HG02970 (cell line): ENCODE measurements at regions not wholly inside any gene's neighbourhood (a gene's known extent, or its start where the extent isn't known, plus 50 kb on each side); places are given as distances from the start of the nearest gene placed in this dataset.

ENCODE experiments used
- ATAC-seq: cut with Tn5 transposase; IDR thresholded peaks from one replicate; pipeline ENCODE4 v1.9.1; 2021; ENCODE audit warnings: mild to moderate bottlenecking, moderate library complexity, moderate number of reproducible peaks; ENCODE audit not compliant: unreplicated experiment, low FRiP score

DNA sequence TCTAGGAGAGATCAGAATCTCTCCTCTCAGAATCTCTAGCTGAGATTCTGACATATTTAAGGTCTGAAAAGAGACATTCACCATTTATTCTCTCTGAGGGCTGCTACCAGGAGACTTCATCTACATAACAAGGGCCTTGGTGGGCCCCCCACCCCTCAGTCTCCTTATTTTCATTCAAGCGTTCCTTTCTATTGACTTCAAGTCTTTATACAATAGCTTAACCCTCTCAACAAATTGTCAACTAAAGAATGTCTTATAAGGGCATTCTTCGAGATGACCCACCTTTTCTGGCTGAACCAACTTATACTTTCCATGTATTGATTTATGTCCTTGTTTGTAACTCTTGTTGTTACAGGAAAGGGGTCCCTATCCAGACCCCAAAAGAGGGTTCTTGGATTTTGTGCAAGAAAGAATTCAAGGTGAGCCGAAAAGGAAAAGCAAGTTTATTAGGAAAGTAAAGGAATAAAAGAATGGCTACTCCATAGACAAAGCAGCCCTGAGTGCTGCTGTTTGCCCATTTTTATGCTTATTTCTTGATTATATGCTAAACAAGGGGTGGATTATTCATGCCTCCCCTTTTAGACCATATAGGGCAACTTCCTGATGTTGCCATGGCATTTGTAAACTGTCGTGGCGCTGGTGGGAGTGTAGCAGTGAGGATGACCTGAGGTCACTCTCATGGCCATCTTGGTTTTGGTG is 209.5 kb upstream of the ALCAM start:
- ATAC-seq = no peak

DNA sequence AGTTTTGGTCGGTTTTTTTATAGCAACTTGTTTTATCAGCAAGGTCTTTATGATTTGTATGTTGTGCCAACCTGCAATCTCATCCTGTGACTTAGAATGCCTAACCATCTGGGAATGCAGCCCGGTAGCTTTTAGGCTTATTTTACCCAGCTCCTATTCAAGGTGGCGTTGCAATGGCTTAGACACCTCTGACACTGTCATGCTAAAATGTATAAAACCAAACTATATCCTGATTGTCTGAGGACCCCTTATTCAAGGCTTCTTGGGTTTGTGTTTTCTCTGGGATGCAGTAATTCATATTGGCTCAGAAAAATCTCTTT is 209.0 kb upstream of the ALCAM start:
- no peak for ATAC-seq

DNA sequence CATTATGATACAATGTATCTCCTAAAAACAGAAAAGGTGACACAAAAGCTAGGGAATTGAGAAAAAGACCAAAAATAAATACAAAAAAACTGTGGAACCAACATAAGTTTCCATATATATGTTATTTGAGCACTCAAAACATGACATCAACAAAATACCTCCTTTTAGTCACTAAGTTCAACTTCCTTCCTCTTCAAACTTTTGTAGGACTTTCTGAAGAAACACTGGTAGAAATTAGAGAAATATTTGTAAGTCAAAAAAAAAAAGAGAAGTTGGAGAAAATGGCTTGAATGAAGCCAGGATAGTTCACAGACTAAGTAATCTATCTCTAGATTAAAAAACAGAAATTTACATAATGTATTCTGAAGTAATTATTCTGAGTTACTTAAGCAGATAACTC is 208.4 kb upstream of the ALCAM start:
- ATAC-seq = no peak

DNA sequence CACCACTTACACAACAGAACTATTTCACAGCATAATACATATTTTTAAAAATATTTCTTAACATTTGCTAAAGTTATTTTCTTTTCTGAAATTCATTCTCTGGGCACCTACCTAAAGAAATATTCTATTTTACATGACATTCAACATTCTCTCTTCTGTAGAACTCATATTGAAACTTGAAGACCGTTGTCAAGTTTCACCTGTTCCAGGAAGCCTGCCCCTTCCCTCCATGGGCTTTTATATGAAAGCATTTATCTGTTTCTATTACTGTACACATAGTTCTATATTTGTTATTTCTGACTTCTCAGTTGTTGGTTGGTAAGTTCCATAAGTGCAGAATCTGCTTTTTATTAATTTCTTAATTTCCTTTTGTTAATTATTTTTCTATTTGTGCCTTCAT is 204.3 kb upstream of the ALCAM start:
- ATAC-seq = no peak

DNA sequence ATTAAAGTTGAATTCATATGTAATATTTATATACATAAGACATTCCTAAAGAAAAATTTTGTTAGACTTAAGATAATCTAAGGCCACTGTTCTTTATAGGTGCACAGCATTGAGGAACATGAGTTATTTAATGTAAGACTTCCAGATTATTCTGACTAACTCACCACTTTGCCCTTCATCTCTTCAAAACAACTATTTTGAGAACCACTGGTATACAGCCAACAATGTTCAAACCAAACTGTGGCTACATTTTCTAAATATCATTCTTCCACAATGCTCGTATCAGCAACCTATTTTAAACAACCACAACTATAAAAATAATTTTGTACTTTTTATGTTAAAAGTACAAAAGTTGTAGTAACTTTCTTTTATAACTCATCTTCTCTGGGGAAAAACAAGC is 199.8 kb upstream of the ALCAM start:
- ATAC-seq = no peak

DNA sequence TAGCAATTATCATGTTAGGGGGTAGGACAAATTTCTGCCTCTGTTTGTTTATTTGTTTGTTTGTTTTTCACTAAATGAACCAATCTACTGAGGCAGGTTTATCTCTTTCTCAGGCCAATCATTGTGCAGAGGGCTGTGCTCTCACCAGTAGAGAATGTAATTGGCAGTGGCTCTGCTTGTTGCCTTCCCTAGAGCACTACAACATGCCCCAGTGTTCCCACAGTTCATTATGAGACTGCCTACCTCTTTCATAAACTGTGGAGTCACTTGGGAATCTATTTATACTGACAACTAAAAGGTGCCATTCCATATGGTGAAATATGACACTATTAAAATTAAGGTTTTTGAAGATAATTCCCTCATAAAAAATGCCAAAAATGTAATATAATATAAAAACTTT is 196.3 kb upstream of the ALCAM start:
- ATAC-seq = no peak

DNA sequence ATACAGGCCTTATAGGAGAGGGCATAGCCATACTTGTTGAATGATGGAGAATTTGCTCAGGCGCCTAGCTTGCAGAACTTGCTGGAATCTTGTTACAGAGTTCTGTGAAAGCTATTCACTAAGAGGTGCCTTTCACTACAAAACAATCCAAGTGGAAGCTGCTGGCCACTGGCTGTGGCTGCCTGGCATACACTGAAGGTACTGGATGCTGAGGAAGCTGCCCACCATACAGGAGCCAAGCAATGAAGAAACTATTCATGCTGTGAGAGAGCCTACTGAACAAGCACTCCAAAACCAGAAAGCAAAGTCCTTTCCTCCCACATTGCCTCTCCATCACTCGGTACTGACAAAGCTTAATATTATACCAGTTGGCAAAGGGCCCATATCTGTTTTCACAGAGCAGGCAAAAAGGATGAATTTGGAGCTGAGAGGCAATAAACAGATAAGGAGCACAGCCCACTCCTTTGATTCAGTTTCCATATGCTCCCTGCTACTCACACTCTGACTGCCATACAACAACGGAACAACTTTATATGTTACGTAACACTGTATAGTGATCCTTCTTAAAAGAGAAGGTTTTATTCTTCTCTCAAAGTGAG is 192.6 kb upstream of the ALCAM start:
- no peak for ATAC-seq

DNA sequence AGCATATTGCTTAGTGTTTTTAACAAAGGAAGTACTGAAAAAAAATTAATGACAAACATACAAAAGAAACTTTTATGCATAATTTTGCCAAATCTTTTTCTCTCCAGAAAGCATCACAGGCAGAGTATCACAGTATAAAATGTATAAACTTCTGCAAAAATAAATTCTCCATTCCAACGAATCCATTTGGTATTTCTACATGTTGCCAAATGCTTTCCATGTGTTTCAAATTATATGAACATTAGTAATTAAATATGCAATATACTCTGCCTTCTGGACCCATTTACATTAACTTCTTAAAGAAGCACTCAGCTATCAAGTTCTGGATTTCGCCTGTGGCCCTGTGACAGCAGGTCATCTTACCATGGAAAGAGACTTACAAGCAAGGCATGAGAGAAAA is 189.1 kb upstream of the ALCAM start:
- ATAC-seq = no peak

DNA sequence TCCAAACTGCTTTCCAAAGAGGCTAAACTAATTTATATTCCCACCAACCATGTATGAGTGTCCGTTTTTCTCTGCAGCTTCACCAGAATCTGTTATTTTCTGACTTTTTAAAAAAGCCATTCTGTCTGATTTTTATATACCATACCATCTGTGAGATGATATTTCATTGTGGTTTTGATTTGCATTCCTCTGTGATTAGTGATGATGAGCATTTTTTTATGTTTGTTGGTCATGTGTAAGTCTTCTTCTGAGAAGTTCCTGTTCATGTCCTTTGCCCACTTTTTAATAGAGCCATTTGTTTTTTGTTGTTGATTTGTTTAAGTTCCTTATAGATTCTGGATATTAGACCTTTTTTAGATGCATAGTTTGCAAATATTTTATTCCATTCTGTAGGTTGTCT is 179.4 kb upstream of the ALCAM start:
- no peak for ATAC-seq

DNA sequence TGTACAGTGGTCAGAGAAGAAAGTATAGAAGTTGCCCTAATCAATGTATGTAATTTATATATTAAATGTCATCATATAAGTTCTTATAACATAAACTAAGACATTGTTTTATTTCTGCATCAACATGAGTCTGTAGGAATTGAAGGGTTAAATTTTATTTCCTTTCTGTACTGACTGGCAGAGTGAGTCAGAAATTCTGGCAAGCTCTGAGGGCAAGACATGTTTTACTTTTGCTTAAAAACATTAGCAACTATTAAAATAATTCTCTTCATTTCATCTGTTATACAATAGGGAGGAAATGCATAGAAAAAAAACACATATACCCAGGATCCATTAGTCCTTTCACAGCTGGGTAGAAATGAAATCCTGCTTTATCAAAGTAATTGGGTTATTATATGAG is 171.4 kb upstream of the ALCAM start:
- ATAC-seq = no peak

DNA sequence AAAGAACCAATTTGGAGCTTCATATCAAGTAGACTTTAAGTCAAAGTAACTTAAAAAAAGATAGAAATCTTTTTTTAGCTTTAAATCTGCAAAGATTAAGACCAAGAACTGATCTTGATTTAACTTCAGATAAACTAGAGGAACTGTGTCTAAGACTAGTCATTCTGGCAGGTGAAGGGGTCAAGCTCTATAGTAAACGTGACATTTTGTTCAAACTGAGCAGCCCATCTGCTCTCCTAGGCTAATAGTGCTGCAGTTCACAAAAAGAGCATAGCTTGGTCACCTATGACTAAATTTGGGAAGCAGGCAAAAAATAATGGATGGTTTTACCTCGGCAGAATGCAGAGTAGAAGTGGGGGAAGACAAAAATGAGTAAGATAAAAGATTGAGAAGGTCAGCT is 168.8 kb upstream of the ALCAM start:
- no peak for ATAC-seq

DNA sequence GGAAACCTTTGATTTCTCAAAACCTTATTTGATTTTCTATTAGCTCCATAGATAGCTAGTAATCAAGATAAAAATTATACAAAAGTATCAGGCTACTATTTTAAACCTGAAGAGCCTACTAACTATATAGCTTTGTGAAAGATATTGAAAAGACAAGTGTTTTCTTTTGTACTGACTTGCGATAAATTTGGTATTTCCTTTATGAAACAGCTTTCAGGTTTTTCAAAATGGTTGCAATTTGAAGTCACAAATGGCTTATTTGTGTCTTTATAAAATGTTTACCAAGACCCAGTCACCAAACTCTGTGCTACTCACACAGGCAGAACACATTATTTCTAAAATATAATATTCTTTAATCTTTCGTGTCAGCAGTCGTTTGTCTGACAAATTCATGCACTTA is 167.5 kb upstream of the ALCAM start:
- no peak for ATAC-seq

DNA sequence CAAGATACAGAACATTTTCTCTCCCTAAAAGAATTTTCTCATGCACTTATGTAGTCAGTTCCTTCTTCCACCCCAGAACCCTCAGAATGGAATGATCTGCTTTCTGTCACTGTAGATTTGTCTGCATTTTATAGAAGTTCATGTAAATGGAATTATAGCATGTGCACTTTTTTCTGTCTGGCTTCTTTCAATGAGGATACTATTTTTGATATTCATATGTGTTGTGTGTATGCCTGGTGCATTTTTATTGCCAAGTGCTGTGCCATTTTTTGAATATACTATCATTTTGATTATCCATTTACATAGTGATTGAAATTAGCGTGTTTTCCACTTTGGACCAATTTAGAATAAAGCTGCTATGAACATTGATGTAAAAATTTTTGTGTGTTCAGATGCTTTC is 156.6 kb upstream of the ALCAM start:
- no peak for ATAC-seq

DNA sequence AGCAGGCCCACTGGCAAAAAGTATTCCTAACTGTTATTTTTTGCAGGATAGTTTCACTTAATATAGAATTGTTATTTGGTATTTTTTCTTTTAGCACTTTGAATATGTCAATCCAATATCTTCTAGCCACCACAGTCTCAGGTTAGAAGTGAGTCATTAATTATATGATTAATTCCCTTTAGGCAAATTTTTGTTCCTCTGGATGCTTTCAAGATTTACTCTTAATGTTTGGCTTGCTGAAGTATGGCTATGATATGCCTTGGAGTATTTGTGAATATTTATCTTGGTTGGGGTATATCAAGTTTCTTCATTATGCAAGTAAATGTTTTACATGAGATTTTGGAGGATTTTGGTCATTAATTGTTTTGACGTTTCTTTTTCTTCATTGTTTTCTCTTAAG is 152.1 kb upstream of the ALCAM start:
- ATAC-seq = no peak

DNA sequence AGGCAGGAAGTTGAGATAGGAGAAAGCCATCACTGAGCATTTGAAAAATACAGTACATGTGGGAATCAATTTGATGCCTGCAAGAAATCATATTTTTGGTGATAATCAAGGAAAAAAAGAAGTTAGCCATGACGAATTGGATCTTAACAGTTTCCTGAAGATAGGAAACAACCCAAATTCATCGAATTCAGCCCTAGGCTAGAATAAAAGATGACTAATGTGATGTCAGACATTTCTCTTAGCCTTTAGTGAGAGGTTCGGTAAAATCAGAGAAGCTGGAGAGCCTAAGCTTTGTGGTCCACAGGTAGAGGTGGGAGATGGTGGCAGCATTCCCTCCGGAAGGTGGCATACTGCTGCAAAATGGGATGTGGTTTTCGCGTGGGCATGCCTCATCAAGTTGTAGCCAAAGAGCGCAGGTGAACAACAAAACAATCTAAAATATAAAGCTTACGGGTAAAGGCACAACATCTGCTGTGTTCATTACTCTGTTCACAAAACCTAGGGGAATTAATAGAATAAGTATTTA is 144.1 kb upstream of the ALCAM start:
- no peak for ATAC-seq

DNA sequence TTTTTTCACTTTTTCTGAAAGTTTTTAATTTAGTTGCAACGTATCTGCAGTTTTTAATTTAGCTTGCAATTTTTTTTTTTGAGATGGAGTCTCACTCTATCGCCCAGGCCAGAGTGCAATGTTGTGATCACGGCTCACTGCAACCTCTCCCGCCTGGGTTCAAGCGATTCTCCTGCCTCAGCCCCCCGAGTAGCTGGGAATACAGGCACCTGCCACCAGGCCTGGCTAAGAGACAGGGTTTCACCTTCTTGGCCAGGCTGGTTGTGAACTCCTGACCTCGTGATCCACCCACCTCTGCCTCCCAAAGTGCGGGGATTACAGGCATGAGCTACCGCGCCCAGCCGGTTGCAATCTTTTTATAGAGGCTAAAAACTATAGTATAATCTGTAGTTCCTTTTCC is 142.9 kb upstream of the ALCAM start:
- ATAC-seq = no peak

DNA sequence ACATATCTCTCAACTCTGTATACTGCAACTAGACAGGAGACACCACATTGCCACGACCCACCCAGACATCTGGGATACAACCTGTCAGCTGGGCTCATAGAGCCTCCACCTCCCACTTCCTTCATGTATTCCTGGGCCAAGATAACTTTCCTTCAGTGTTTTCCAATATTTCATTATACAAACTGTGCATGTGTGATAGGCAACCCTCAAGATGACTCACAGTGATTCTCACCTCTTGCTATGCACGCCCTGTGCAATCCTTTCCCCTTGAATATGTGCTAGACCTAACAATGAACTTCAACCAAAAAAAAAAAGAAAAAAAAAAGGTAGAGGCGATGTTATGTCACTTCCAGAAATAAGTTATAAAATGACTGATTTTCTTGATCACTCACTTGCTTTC is 138.0 kb upstream of the ALCAM start:
- no peak for ATAC-seq

DNA sequence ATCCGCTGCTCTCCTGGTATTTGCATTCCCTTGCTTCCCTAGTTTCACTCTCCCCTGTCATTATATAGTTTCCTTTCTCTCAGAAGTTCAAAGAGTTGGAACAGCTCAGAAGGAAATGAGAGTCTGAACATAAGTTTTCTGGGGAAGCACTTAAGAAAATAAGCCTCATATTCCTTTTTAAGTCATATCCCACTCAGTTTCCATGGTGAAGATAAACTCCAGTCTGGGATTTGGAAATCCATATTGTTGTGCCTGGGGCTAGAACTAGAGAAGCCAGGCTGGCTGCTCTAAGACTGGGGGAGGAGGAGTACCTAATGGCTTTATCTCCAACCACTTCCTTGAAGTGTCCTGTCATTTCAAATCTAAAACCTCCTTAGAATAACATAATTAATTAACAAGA is 134.2 kb upstream of the ALCAM start:
- ATAC-seq = no peak

DNA sequence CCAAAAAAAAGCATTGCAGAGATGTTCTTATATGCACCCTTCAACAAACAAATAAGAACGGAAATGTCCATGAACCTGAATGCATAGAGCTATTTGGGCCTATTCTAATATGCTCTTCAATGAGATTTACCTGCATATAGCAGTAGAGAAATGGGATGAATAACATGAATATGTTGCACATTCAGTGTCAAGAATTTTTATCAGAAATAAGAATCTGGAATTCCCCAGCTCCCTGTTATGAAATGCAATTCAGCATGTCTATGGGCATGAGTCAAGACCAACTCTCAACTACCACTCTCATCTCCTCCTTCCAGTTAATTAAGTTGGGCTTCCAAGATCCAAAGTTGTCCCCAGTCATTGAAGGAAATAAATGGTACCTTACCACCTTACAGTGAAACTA is 133.7 kb upstream of the ALCAM start:
- ATAC-seq = no peak

DNA sequence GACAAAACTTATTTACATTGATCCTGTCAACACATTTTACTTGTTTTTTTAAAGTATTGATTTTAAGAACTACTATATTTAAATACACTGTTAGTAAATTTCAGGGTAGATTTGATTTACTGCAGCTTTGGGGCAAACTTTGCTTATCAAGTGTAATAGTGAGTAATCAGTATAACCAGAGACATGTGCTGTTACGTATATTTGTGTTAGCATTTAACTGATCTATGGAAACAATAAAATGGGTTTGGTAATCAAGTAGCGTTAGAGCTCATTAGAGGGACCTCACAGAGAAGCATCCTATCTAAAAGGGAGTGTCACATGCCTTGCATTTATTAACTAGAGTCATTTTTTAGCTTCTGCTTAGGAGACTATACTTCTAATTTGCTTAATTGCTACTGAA is 131.5 kb upstream of the ALCAM start:
- ATAC-seq = no peak

DNA sequence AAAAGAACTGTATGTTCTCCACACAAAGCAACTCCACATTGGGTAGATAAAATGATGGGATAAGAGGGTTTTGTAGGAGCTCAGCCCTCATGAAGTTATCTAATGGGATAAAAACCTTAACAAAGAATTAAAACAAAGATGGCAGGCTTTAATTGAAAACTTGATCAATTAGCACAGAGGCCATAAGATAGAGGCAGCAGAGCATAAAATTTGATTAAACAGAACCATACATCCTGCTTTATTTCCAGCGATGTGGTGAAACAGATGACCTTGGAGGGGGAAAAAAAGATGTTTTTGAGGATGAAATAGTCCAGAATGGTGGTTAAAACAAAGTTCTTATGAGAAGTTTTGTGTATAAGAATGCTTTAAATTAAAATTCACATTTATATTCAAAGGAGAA is 130.9 kb upstream of the ALCAM start:
- ATAC-seq = no peak

DNA sequence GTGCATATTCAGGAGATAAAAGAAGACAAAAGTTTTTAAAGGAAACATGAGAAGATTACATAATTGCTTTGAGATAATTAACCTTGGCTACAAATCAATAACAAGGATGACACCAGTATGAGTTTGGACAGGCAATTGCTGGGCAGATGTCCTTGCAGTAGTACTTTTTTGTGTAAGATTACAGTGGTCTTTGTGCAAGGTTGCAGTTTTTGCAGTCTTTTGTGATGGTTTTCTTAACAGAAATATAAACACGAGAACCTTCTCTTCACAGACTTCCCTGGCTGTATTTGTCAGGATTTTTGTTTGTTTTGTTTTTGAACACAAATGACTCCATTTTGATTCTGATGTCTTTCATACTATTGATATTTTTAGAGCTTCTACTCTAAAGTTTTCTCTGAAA is 128.3 kb upstream of the ALCAM start:
- no peak for ATAC-seq

DNA sequence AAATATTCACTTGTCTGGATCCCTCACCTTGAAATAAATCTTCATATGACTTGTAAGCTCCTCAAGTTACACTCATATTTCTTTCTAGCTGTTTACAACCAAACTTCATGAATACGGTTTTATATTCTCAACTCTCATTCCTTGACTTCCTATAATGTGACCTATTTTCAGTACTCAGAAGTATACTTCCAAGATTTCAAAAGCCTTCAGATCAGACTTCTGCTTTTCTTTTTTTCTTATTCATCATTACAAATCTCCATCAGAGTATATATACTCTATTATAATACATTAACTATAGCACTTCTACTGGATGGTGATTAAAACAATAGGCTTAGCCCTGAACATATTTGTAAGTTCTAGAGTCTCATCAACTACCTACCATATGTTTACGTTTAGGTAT is 123.6 kb upstream of the ALCAM start:
- no peak for ATAC-seq
